ENCODE measurements at regions not wholly inside any gene's neighbourhood (a gene's known extent, or its start where the extent isn't known, plus 50 kb on each side); places are given as distances from the start of the nearest gene placed in this dataset.

GRCh38 chr2:76281156-76281841, 570.6 kb upstream of the GCFC2 start (continued):
- TF ChIP-seq REST (IDR thresholded peaks at IDR 0.05; ENCODE audit: low read depth) (no peak), ZBTB33 (IDR thresholded peaks at IDR 0.05; ENCODE audit: extremely low read depth, insufficient replicate concordance, low read length) (no peak), ELF1 (IDR thresholded peaks at IDR 0.05; ENCODE audit: borderline replicate concordance, low read depth) (no peak)

- H2AFZ ChIP-seq (ENCODE audit: low read depth, low read length, poor library complexity, severe bottlenecking) = no peak overlapping the region
- no peaks in the 10 kb centered on the region for H3K9me2 ChIP-seq (ENCODE audit: insufficient read depth)
- intact Hi-C loops (cut with micrococcal nuclease) = no loop called here
- H3K4me2 ChIP-seq (ENCODE audit: low read length) = no peak overlapping the region
- no peaks in the 10 kb centered on the region for H3K4me1 ChIP-seq (ENCODE audit: control insufficient read depth in 1 of 2, insufficient read depth in 2 of 2, low read length in 2 of 2)
- RAD21 ChIA-PET (ENCODE audit: low non-redundant PET in 1 of 2, low total read pairs in 2 of 2, uncharacterized antibody in 2 of 2, unreplicated experiment in 2 of 2) = no interaction called here
- TF ChIP-seq POLR2AphosphoS5 (IDR thresholded peaks at IDR 0.05; ENCODE audit: low read depth, low read length) (no peak), ATF3 (IDR thresholded peaks at IDR 0.05) (no peak), JUND (IDR thresholded peaks at IDR 0.05) (no peak), MAX (IDR thresholded peaks at IDR 0.05) (no peak), EGR1 (IDR thresholded peaks at IDR 0.05; ENCODE audit: low read depth) (no peak), RAD21 (IDR thresholded peaks at IDR 0.05; ENCODE audit: low read depth) (no peak), ZFX (IDR thresholded peaks at IDR 0.05) (no peak), SRF (IDR thresholded peaks at IDR 0.05; ENCODE audit: low read depth) (no peak), YY1 (IDR thresholded peaks at IDR 0.05; ENCODE audit: extremely low read depth, insufficient replicate concordance, low read depth, low read length) (no peak)
- DNase-seq (ENCODE audit: low read depth, low spot score) (no peak), ATAC-seq (no peak)
- H3K9ac ChIP-seq (ENCODE audit: low read length) = no peak overlapping the region
- no peaks in the 10 kb centered on the region for H4K20me1 ChIP-seq (ENCODE audit: insufficient read depth)
- H3K4me3 ChIP-seq (replicated peaks in 1 of 2; ENCODE audit: low read depth in 1 of 2, low read length in 2 of 2) = no peak overlapping the region
- H3K36me3 ChIP-seq (ENCODE audit: control insufficient read depth in 1 of 2, insufficient read depth in 2 of 2, low read length in 2 of 2) = no peaks in the 10 kb centered on the region
- peaks cover 14 to 15% of the 10 kb centered on the region in 2 experiments; a peak in 2 of 4 replicates for H3K9me3 ChIP-seq (ENCODE audit: control insufficient read depth in 1 of 2, insufficient read depth in 1 of 2, low read depth in 1 of 2, low read length in 2 of 2)
- POLR2A ChIA-PET = no interaction called here
- no peaks in the 10 kb centered on the region for H3K79me2 ChIP-seq (ENCODE audit: insufficient read depth, low read length)
- H3K27me3 ChIP-seq (ENCODE audit: insufficient read depth, low read length) = no peaks in the 10 kb centered on the region
- no peak overlapping the region for H3K27ac ChIP-seq (ENCODE audit: low read depth, low read length)
- BruUV-seq (replicated peaks) = no TSS peak
- CTCF ChIA-PET = no interaction called here
Observed at GRCh38 chr2:76280686-76281085, 570.0 kb upstream of the GCFC2 start.
